ENCODE measurements at regions not wholly inside any gene's neighbourhood (a gene's known extent, or its start where the extent isn't known, plus 50 kb on each side); places are given as distances from the start of the nearest gene placed in this dataset.
A peak's percentile ranks its signal among the peaks of the same experiment; 100 is the strongest.

- no peak for TF ChIP-seq CTCF (IDR thresholded peaks at IDR 0.05; ENCODE audit: insufficient read depth, low read length)
- no peak overlapping the region for H3K4me3 ChIP-seq (ENCODE audit: low read depth, low read length)
- peak; percentile 71 for DNase-seq (ENCODE audit: low read depth)
These were observed 50.5 kb upstream of the ZBED5 start for GRCh38 chr11:10908215-10908951.
